ENCODE measurements at regions not wholly inside any gene's neighbourhood (a gene's known extent, or its start where the extent isn't known, plus 50 kb on each side); places are given as distances from the start of the nearest gene placed in this dataset.

DNA sequence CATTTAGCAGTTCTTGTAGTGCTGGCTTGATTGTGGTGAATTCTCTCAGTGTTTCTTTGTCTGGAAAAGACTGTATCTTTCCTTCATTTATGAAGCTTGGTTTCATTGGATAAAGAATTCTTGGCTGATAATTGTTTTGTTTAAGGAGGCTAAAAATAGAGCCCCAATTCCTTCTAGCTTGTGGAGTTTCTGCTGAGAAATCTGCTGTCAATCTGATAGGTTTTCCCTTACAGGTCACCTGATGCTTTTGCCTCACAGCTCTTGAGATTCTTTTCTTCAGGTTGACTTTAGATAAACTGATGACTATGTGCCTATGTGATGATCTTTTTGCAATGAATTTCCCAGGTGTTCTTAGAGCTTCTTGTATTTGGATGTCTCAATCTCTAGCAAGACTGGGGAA lies 1508.5 kb upstream of the FLRT2 start:
- DNase-seq (ENCODE audit: low spot score), result no peak
- no peak overlapping the region for H3K27ac Mint-ChIP-seq
- peaks cover 35% of the 10 kb centered on the region for H3K9me3 Mint-ChIP-seq
- TF ChIP-seq ZNF317 (CRISPR knock-in tag; IDR thresholded peaks at IDR 0.05; ENCODE audit: borderline replicate concordance, low read depth), result peak; percentile 80
- TF ChIP-seq, protein P1, sequence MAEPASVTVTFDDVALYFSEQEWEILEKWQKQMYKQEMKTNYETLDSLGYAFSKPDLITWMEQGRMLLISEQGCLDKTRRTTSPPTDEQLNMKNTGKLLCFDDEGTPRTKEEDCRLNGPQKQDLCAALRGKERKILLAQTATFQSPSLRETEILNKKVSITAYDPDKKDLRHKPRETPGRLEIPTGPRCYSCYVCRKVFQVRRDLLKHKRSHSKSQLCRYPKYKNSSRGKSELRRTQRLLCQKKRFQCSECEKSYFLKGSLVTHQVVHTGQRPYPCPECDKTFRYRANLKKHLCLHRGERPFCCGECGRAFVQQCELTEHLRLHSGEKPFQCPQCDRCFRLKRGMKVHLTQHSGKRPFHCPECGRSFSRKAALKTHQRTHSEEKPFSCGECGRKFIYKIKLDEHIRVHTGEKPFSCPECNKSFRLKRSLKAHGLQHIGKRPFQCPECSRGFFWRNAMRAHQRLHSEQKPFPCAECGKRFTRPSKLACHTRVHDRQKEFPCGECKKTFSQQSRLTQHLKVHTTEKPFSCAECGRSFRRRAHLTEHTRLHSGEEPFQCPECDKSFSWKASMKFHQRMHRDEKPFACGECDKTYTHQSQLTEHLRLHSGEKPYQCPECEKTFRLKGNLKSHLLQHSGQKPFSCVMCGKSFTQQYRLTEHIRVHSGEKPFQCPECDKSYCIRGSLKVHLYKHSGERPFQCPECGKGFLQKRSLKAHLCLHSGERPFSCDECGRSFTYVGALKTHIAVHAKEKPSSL (CRISPR knock-in tag; conservative IDR thresholded peaks at IDR 0.05), result no peak
- no peak for ATAC-seq
- peaks cover 14% of the 10 kb centered on the region for H3K36me3 Mint-ChIP-seq
- H3K4me1 Mint-ChIP-seq, result peaks cover 15% of the 10 kb centered on the region
- no peak overlapping the region for H3K4me3 Mint-ChIP-seq
- H3K27me3 Mint-ChIP-seq (ENCODE audit: low read depth), result no peaks in the 10 kb centered on the region
- ChIA-PET POLR2A (no interaction called here), CTCF (no interaction called here)

DNA sequence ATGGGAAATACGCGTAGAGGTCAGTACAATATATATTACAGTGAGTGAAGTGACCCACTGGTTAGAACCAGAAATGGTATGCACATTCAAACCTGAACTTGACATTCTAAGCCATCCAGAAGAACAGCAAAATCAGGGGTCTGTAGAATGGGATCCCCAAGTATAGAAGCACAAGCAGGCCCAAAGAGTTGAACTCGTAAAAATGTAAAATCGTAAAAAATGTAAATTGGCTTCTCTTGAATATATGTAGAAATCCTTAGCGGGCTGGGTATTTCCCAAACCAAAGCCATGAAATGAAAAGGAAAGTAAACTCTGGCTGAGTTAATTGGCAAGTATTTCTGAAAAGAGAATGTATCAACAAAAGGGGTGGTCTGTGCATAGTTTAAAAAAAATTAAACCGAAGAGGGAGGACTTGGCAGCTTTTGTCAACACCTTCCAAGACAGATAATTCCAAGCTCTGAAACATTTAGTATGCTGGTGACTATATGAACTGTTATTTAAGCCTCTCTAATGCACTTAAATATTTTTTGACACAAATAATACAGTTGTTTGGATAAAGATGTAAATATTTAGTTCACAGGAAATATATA lies 1505.6 kb upstream of the FLRT2 start:
- DNase-seq (ENCODE audit: low spot score), result no peak
- H3K27ac Mint-ChIP-seq, result no peak overlapping the region
- POLR2A ChIA-PET, result no interaction called here
- H3K27me3 Mint-ChIP-seq (ENCODE audit: low read depth), result no peaks in the 10 kb centered on the region
- CTCF ChIA-PET, result no interaction called here
- peaks cover 35% of the 10 kb centered on the region for H3K9me3 Mint-ChIP-seq
- no peak overlapping the region for H3K4me3 Mint-ChIP-seq
- peaks cover 15% of the 10 kb centered on the region for H3K4me1 Mint-ChIP-seq
- peaks cover 14% of the 10 kb centered on the region for H3K36me3 Mint-ChIP-seq
- no peak for ATAC-seq
- TF ChIP-seq NR2C2 (CRISPR knock-in tag; IDR thresholded peaks at IDR 0.05) (no peak), PRRX2 (CRISPR knock-in tag; IDR thresholded peaks at IDR 0.05) (no peak), ETV6 (CRISPR knock-in tag; IDR thresholded peaks at IDR 0.05) (no peak), ZNF671 (CRISPR knock-in tag; IDR thresholded peaks at IDR 0.05) (no peak), ZNF232 (CRISPR knock-in tag; IDR thresholded peaks at IDR 0.05) (no peak)
- TF ChIP-seq, protein P2, sequence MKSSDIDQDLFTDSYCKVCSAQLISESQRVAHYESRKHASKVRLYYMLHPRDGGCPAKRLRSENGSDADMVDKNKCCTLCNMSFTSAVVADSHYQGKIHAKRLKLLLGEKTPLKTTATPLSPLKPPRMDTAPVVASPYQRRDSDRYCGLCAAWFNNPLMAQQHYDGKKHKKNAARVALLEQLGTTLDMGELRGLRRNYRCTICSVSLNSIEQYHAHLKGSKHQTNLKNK (CRISPR knock-in tag; IDR thresholded peaks at IDR 0.05), result no peak

DNA sequence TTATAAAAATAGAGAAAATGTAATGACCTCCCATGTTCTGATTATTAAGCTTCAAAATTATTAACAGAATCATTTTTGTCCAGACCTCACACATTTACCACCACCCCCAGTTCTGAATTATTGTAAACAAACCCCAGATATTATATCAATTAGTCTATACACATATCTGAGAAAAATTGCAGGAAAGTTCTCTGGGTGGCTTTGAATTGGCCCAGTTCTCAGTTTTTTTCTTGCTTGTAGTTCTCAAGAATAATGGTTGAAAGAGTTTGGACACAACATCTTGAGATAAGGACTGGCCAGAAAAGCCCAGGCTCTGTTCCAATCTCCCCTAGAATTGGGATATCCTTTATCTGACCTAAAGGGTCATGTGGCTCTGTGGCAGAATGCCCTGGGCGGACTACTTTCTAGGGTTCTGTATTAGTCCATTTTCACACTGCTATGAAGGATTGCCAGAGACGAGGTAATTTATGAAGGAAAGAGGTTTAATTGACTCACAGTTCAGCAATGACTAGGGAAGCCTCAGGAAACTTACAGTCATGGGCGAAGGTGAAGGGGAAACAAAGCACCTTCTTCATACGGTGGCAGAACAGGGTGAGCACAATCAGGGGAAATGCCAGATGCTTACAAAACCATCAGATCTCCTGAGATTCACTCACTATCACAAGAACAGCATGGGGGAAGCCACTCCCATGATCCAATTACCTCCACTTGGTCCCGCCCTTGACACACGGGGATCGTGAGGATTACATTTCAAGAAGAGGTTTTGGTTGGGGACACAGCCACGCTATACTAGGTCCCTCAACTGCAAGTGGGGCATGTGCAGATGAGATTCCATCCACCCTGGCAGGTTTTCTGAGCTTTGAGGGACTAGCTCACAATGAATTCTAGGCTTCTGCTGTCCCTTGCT lies 1504.6 kb upstream of the FLRT2 start:
- H3K36me3 Mint-ChIP-seq, result peaks cover 14% of the 10 kb centered on the region
- H3K4me1 Mint-ChIP-seq, result peaks cover 15% of the 10 kb centered on the region
- H3K9me3 Mint-ChIP-seq, result peaks cover 34% of the 10 kb centered on the region

More for the DNA sequence above, 1504.6 kb upstream of the FLRT2 start:
- DNase-seq (ENCODE audit: low spot score) (peak; percentile 26), ATAC-seq (peak; percentile 73)
- TF ChIP-seq ZNF232 (CRISPR knock-in tag; IDR thresholded peaks at IDR 0.05) (no peak), ZBTB21 (CRISPR knock-in tag; IDR thresholded peaks at IDR 0.05; ENCODE audit: borderline replicate concordance) (no peak), CREB1 (CRISPR knock-in tag; IDR thresholded peaks at IDR 0.05) (no peak), CBFB (CRISPR knock-in tag; IDR thresholded peaks at IDR 0.05; ENCODE audit: low read depth) (no peak), NR1H2 (CRISPR knock-in tag; IDR thresholded peaks at IDR 0.05) (no peak), ZNF138 (CRISPR knock-in tag; conservative IDR thresholded peaks at IDR 0.05) (no peak)
- TF ChIP-seq, protein P3, sequence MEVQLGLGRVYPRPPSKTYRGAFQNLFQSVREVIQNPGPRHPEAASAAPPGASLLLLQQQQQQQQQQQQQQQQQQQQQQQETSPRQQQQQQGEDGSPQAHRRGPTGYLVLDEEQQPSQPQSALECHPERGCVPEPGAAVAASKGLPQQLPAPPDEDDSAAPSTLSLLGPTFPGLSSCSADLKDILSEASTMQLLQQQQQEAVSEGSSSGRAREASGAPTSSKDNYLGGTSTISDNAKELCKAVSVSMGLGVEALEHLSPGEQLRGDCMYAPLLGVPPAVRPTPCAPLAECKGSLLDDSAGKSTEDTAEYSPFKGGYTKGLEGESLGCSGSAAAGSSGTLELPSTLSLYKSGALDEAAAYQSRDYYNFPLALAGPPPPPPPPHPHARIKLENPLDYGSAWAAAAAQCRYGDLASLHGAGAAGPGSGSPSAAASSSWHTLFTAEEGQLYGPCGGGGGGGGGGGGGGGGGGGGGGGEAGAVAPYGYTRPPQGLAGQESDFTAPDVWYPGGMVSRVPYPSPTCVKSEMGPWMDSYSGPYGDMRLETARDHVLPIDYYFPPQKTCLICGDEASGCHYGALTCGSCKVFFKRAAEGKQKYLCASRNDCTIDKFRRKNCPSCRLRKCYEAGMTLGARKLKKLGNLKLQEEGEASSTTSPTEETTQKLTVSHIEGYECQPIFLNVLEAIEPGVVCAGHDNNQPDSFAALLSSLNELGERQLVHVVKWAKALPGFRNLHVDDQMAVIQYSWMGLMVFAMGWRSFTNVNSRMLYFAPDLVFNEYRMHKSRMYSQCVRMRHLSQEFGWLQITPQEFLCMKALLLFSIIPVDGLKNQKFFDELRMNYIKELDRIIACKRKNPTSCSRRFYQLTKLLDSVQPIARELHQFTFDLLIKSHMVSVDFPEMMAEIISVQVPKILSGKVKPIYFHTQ (CRISPR knock-in tag; IDR thresholded peaks at IDR 0.05), result no peak
- TF ChIP-seq, protein P4, sequence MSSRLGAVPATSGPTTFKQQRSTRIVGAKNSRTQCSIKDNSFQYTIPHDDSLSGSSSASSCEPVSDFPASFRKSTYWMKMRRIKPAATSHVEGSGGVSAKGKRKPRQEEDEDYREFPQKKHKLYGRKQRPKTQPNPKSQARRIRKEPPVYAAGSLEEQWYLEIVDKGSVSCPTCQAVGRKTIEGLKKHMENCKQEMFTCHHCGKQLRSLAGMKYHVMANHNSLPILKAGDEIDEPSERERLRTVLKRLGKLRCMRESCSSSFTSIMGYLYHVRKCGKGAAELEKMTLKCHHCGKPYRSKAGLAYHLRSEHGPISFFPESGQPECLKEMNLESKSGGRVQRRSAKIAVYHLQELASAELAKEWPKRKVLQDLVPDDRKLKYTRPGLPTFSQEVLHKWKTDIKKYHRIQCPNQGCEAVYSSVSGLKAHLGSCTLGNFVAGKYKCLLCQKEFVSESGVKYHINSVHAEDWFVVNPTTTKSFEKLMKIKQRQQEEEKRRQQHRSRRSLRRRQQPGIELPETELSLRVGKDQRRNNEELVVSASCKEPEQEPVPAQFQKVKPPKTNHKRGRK (CRISPR knock-in tag; IDR thresholded peaks at IDR 0.05; ENCODE audit: borderline replicate concordance), result no peak
- TF ChIP-seq, protein P2 (CRISPR knock-in tag; IDR thresholded peaks at IDR 0.05), result no peak
- no peaks in the 10 kb centered on the region for H3K27me3 Mint-ChIP-seq (ENCODE audit: low read depth)
- H3K27ac Mint-ChIP-seq, result no peak overlapping the region
- no peak overlapping the region for H3K4me3 Mint-ChIP-seq
- CTCF ChIA-PET, result no interaction called here
- POLR2A ChIA-PET, result no interaction called here

All from WTC11 (cell line).